HG03469 (cell line): ENCODE measurements at regions not wholly inside any gene's neighbourhood (a gene's known extent, or its start where the extent isn't known, plus 50 kb on each side); places are given as distances from the start of the nearest gene placed in this dataset.

Source experiments
- ATAC-seq: cut with Tn5 transposase; IDR thresholded peaks from one replicate; pipeline ENCODE4 v1.9.1; 2021; ENCODE audit warnings: mild to moderate bottlenecking, moderate library complexity, moderate number of reproducible peaks; ENCODE audit not compliant: unreplicated experiment

DNA sequence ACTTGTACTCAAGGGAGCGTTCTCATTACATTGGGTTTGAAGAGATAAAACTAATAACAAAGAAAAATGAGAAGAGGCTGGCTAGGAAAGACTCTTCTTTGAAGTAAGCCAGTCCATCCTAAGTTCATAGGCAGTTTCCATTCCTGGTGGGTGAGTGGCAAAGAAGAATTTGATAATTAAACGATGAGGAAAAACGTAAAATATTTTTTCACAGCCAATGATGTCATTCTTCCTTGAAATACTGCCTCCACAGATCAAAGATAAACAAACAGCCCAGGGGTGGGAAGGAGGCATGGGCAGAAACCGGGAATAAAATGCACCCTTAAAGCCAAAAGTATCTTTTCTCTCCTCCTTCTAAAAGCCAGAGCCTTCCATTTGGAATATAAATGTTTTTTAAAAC lies 346.6 kb downstream of the PMP22 start:
- no peak for ATAC-seq

DNA sequence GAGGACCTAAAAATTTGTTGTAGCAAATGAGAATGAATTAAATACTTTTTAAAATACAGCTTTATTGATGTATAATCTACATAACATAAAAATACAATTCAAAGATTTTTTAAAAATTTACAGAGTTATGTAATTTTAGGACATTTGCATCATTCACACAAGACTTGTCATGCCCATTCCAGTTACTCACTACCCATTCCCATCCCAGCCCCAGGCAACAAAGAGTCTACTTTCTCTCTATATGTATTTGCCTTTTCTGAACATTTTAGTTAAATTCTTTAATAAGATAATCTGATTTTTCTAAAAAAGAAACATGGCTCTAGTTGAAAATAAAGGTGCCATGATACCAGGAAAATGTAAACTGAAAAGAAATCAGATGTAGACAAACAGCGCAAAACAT lies 354.2 kb downstream of the PMP22 start:
- ATAC-seq = no peak

DNA sequence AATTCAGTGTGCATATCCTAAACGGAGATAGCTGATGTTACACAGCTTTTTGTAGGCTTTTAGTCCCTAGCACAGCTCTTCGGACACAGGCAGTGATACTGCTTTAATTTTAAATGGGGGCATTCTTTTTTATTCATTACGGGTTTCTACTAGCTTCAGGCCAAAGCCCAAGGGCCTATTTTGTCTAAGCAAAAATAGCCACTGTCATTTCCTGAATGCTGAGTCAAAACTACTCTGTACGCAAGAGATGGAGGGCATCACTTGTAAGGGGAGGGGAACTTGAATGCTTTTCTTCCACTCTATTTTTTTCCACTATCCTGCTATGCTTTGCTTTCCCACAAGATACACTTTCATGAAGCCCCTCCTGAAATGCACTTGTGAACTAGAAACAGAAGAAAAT lies 360.7 kb downstream of the PMP22 start:
- ATAC-seq = no peak

DNA sequence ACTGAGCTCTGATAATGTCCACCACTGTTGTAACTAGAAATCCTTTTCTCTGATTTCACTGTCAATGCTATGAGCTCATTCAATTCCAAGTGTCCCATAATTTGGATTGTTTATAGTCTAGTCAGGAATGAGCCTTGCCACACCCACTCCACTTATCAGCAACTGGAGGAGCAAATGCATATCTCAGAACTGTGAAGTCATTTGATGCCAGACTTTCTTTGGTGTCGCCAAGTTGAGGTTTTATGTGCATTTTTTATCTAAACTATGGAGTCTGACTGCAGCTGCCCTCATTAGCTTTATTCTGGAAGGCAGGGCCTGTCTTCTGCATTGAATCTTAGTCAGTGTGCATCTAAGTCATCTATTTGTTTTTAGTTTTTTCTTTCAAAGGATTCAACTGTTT lies 361.3 kb downstream of the PMP22 start:
- no peak for ATAC-seq

DNA sequence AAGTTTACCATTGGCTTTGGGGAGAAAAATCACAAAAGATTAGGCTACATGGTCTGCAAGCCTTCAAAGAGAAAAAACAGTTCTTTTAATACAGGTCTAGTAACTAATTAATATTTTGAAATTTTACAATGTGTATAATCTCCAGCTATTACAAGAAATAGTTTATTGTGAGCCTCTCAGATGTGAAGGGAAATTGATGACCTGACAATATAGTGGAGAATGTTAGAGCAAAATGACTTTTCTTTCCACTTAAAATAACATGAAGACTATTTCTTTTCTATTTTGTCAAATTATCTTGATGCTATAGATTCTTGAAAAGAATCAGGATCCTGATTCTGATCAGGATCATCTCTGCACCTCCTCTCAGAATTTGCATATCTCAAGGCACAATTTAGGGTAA lies 362.3 kb downstream of the PMP22 start:
- no peak for ATAC-seq

DNA sequence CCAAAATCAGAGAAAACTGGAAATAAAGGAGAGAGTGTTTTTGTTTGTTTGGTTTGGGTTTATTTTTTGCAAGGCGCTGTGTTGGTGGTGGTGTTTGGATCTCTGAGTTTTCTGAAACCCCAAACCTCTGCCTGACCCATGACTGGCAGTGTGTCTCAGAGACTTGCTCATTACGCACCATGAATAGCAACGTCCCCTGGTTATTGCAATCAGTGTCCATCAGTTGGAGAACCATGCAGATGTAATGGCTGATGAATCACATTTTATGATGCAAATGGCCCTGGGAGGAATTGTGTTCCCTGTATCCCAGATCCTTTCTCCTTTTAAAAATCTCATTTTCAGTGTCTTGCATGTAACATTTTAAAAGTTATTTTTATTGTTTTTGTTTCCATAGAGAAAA lies 362.8 kb downstream of the PMP22 start:
- ATAC-seq = no peak

DNA sequence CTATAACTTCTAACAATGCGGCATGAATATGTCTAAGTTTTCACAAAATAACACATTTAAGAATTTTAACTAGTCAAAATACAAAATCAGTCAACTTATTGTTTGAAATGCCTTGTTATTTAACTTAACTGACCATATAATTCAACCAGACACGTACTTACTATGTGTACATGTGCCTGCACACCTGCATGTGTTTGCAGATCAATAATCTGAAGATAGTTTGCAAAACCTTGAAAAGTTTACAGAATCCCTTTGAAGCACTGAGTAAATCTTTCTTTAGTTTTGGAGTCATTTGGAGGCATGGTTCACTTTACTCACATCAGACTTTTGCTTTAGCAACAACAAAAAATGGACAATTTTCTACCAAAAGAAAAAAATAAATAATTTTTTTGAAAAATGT lies 363.8 kb downstream of the PMP22 start:
- ATAC-seq = no peak

DNA sequence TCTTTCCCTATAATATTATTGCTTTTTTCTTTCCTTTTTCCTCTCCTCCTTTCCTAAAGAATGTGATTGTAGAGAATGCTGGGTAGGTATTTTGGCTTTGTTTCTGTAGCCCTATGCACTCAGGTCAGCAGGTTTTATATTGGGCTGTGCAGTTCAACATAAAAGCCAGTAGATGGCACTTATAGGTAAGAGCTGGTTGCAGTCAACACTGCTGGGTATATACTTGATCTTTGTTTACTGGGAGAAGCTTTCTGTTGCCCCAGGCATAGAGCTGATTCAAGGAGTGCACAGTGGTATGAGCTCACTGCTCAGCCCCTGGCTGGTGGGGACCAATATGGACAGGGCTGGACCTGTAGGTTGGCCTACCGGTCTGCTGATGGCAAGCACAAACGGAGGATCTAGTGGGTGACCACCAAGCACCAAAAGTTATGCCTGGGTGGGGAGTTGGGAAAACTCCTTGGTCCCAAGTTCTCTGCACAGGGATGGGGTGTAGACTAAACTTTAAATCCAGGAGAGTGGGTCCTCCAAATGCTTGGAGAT lies 378.9 kb downstream of the PMP22 start:
- ATAC-seq = no peak

DNA sequence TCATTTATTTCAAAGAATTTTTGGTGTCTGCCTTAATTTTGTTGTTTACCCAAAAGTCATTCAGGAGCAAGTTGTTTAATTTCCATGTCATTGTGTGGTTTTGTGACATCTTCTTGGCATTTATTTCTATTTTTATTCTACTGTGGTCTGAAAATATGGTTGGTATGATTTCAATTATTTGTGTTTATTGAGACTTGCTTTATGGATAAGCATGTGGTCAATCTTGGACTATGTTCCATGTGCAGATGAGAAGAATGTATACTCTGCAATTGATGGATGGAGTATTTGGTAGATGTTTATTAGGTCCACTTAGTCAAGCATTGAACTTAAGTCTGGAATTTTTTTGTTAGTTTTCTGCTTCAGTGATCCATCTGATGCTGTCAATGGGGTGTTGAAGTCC lies 383.0 kb downstream of the PMP22 start:
- no peak for ATAC-seq

DNA sequence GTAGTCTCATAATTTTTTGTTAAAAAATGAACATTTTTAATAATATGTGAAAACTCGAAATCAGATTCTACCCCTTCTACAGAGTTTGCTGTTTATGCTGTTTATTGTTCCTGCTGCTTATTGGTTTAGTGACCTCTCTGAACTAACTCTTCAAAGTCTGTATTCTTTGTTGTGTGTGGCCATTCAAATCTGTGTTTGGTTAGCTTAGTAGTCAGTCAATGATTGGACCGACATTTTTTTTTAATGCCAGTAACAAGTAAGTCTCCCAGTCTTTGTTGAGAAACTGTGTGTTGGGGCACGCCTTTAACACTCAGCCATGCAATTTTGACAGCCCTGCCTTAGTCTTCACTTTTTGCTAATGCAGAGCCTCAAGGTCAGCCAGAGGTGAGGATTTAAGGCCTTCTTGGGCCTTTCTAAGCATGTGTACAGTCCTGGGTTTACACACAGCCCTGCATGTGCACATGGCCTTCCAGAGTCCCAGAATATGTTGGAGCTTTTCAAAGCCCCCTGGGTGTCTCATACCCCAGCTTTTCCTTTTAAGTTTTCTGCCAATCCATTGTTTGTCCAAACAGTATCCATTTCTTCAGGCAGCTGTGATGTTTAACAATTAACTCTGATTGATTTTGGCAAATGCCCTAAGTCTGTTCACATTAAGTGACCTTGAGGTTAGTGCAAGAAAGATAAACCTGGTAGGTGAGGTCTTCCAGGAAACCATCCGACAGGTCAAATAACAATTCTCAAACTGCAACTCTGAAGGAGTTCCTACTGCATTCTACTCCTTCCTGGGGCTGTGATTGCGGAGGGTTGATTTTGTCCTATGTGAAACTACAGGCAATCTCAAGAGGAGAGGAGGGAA lies 389.3 kb downstream of the PMP22 start:
- no peak for ATAC-seq

DNA sequence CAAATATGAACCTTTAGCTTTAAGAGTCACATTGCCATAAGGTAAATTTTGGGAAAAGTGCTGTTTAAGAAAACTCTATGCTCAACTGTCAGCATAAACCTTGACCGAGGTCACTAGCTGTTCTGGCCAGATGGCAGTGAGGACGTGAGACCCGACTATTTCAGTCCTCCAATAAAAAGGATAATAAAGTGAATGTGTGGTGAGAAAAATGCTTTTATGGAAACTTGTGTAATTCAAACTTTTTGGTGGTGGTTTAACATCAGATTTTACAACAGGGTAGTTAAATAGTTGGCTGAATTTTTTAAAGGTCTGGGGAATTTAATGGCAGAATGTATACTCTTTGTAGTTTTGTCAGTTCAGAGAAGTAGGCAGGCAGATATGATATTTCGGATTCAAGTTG lies 391.1 kb downstream of the PMP22 start:
- ATAC-seq = no peak

DNA sequence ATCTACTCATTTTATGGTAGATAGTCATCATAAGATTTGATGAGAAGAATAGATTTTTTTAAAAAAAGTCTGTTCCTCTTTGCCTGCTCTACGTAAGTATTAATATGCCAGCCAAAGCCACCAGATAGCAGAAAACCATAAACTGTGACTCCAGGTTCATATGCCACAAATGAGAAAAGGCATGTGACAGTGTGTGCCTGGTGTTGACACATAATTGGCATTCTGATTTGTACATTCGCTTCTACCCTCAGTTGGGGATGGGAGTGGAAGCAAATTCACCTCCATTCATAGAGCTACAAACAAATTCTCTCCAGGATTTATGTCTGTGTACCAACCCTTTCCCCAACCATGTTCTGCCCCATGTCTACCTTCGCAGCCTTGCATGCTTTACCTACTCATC lies 391.6 kb downstream of the PMP22 start:
- ATAC-seq = no peak

DNA sequence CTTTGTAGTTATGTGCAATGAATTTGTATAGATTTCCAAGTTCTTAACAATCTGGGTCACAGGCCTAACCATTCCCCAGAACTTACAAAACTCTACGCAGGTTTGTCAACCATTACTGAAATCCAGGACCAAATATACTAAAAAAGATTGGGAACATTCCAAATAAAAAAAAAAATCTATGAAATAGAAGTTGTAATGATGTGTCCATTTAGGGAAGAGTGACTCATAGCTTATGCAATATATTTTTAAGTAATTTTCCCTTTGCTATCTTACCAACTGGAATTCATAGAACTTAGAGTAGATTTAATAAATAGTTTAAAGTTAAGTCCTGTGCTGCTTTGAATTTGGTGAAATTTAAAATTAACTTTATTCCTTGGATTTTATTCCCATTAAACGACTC lies 393.2 kb downstream of the PMP22 start:
- no peak for ATAC-seq

DNA sequence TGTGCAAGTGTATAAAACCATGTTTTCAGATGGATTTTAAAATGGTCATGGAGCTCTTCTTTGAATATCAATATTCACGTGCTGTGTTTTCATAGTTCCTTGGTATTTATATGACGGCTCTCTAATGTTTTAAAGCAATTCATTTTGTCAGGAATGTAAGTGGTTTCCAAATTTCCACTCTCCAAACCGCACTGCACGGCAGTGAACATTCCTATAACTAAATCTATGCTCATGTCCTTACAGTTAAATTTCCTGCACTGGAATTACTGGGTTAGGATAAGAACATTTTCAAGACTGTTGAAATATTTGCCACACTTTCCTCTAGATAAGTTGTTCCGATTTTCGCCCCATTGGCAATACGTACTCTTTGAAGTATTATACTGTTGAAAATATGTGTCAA lies 398.9 kb downstream of the PMP22 start:
- no peak for ATAC-seq

DNA sequence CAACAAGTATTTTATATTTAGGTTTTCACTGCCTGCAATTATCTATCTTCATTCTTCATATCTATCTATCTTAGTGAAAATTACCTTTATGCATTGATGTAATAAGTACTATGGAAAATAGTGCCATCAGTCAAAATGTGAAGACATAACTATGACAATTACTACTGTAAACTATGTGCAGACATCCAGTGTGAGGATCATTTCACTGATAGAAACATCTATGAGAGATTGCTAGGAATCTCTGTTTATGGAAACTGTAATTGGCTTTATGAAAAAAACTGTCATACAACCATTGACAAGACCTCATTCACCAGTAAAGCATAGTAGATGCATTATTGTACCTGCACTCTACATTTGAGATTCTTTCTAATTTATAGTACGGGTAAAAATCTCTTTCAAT lies 401.0 kb downstream of the PMP22 start:
- no peak for ATAC-seq

DNA sequence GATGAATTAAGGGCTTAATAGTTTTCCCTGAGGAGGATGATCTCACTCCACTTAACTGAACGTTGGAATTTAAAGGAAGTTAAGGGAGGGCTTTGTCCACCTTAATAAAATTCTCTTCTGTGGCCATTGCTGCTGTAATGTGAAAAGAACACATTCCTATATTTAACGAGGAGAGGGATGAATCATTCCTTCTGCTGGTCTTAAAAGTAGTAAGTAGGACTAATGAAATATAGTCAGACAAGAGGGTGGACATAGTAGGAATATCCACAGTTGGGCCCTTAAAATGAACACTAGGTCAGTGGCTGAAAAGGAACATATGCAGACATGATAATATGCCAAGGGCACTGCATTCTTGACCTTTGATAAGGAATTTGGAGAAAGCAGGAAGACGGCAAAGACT lies 405.6 kb downstream of the PMP22 start:
- no peak for ATAC-seq

DNA sequence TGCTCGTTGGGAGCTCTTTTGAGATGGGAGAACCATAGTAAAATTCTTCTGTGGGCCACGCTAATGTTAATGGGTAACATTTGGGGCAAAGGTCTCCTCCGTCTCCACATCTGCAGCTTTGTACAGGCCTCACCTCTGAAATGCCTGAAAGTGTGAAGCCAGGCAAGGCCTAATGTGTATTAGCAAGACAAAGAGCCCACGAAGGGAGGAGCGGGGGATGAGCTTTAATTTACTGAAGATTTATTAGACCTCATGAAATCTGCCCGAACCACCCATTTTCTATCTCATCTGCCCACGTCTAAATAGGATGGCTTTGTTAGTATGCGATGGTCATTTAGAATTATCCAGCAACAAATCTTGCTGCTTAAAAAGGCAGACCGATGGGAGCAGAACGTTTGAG lies 408.9 kb downstream of the PMP22 start:
- ATAC-seq = no peak

DNA sequence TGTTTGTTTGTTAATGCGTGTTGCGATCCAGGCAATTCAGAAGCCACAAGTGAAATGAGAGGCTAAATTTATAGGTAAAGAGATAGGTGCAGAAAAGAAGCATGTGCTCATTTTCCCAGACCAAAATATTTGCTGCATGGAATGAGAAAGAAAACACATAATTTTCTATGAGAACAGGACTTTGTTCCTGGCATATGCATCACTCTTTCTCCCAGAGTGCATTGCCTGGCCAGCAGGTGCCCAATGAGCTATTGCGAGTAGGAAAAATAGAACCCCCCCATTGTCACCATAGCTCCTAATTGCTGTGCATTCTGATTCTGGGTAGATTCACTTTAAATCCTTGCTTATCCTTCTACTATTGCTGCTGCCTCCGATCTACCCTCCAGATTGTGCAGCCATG lies 410.4 kb downstream of the PMP22 start:
- ATAC-seq = no peak

DNA sequence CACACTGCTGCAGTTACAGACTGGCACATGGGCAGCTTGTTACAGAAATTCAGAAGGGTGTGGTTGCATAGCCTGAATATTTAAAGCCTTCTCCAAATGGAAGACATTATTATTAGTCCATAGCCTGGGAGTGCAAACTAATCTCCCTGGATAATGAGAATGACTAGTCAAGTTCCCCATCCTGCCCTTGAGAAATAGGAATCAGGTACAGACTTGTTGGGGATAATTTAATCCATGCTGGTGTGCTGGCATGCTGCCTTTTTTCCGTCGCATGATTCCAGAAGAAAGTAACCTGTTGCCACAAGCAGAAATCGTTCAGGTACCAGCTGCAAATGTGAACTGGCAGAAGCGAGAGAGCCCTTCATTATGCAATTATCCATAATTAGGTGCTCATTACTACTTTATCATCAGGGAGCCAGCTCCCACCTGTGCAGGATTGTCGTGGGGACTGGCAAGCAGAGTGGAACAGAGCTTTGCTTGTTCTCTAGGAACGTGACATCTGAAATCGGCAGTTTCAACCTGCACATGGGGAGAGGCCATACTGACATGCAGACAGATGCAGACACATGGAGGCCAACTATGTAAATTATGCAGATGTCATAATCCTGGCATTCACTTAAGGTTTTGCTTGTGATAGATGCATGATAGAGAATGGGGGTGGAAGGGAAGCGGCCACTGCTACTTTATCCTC lies 419.4 kb downstream of the PMP22 start:
- ATAC-seq = no peak

DNA sequence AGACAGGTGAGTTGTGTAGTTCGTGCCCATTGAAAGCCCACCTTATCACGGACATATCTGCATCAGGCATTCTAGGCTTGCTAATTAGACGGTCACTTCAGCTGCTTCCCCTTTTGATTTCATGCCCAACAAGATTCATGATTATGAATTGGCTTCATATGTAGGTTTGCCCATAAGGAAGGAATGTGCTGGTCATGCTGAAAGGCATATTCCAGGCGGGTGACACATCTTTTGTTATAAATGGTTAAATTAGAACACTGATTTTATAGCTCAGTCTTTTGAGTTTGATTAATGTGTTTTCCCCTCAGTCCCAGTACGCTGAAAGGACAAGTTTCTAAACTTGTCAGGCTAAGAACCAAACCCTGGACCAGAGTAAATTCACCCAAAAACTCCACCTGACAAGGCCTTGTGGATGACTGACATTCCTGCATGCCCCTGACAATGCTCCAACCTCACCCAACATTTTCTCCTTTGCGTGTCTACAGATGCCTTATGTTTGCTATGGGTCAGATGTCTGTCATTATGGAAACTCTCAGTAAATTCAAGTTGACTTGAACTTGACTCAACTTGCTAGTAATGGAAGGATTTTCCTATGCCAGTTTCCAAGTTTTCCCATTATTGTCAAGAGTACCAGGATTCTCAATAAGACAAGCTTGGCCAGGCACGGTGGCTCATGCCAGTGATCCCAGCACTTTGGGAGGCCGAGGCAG lies 421.9 kb downstream of the PMP22 start:
- no peak for ATAC-seq

DNA sequence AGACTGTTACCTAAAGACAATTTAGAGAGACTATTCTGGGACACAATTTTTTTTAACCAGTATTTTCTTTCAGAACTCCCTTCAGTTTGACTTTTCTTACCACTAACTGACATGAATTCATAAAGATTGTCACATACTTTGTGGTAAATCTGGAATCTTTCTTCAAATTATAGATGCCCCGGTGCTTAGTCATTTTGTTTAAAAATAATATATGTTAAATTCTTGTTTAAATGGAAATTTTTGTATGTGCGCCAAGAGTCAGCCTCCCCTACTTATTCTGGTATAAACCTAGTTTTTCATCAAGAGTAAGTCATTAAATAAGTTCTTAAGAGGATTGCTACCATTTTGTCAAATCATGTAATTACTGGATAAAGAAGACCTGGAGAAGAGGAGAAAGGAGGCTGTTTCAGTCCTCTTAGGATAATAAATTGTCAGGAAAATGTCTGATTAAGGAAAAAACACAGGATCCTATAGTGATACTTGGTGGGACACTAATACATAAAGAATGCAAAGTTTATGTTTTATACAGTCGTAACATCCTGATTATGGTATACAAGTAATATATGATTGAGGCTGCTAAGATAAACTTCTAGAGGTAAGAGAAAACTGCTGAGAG lies 424.4 kb downstream of the PMP22 start:
- ATAC-seq = no peak
